K562 (cell line): ENCODE measurements at regions not wholly inside any gene's neighbourhood (a gene's known extent, or its start where the extent isn't known, plus 50 kb on each side); places are given as distances from the start of the nearest gene placed in this dataset.

Source experiments
- CTCF ChIP-seq, 3 experiments: IDR thresholded peaks in 2 of 3; conservative IDR thresholded peaks in 1 of 3; 2 replicates each; pipeline ENCODE4 v1.5.1; 2011 to 2012; ENCODE audit warnings: low read length in 3 of 3, mild to moderate bottlenecking in 3 of 3, control low read depth in 2 of 3, improper control_type of control experiment in 1 of 3, inconsistent platforms in 1 of 3, low read depth in 1 of 3, mixed read lengths in 1 of 3, moderate library complexity in 1 of 3; ENCODE audit not compliant: insufficient read depth in 2 of 3
- EZH2 ChIP-seq: IDR thresholded peaks from 2 replicates; pipeline ENCODE4 v1.6.1; 2012; ENCODE audit warnings: low read depth, mild to moderate bottlenecking, inconsistent platforms, low read length, borderline replicate concordance
- FOS ChIP-seq: IDR thresholded peaks from 3 replicates; pipeline ENCODE4 v1.6.1; 2011; ENCODE audit not compliant: insufficient read length; ENCODE audit errors: extremely low read depth
- HDAC6 ChIP-seq: IDR thresholded peaks from 2 replicates; pipeline ENCODE4 v1.6.1; 2012; ENCODE audit warnings: low read depth, mild to moderate bottlenecking, control low read depth, inconsistent platforms, low read length, moderate library complexity
- NFYB ChIP-seq: IDR thresholded peaks from 2 replicates; pipeline ENCODE4 v1.6.1; 2011; ENCODE audit warnings: mild to moderate bottlenecking, moderate library complexity; ENCODE audit not compliant: insufficient read length; ENCODE audit errors: extremely low read depth
- POLR2A ChIP-seq: fragments of 450-650 bp; conservative IDR thresholded peaks from 2 replicates; pipeline ENCODE4 v1.6.1; 2016
- THAP7 ChIP-seq: fragments of 250-450 bp; sonication (Bioruptor Pico); IDR thresholded peaks from 2 replicates; pipeline ENCODE4 v1.5.0; 2021
- ZEB2 ChIP-seq: fragments of 450-650 bp; IDR thresholded peaks from 2 replicates; pipeline ENCODE4 v1.6.1; 2016
- TF ChIP-seq, protein P1 (sequence below): sonication (generic); formaldehyde crosslinking; IDR thresholded peaks from 2 replicates; pipeline ENCODE4 v1.8.1; 2023; ENCODE audit warnings: mild to moderate bottlenecking, missing genetic modification reagents
- TF ChIP-seq, protein P2 (sequence below): sonication (generic); formaldehyde crosslinking; IDR thresholded peaks from 2 replicates; pipeline ENCODE4 v1.8.1; 2023; ENCODE audit warnings: missing genetic modification reagents, mild to moderate bottlenecking, borderline replicate concordance
- TF ChIP-seq, protein P3 (sequence below), 2 experiments: fragments of 450-650 bp; IDR thresholded peaks; 2 replicates each; pipeline ENCODE4 v1.6.1; 2016

GRCh38 chr3:35521196-35521595, 118.1 kb upstream of the ARPP21 start:
- TF ChIP-seq, protein P1, sequence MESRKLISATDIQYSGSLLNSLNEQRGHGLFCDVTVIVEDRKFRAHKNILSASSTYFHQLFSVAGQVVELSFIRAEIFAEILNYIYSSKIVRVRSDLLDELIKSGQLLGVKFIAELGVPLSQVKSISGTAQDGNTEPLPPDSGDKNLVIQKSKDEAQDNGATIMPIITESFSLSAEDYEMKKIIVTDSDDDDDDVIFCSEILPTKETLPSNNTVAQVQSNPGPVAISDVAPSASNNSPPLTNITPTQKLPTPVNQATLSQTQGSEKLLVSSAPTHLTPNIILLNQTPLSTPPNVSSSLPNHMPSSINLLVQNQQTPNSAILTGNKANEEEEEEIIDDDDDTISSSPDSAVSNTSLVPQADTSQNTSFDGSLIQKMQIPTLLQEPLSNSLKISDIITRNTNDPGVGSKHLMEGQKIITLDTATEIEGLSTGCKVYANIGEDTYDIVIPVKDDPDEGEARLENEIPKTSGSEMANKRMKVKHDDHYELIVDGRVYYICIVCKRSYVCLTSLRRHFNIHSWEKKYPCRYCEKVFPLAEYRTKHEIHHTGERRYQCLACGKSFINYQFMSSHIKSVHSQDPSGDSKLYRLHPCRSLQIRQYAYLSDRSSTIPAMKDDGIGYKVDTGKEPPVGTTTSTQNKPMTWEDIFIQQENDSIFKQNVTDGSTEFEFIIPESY (CRISPR knock-in tag), result no peak
- TF ChIP-seq FOS (no peak), THAP7 (CRISPR knock-in tag) (no peak), ZEB2 (no peak), EZH2 (no peak), CTCF (IDR thresholded peaks at IDR 0.05 in 2 of 3, conservative IDR thresholded peaks at IDR 0.05 in 1 of 3; ENCODE audit: insufficient read depth in 2 of 3, low read depth in 1 of 3, low read length in 3 of 3) (no peak), POLR2A (no peak), NFYB (no peak), HDAC6 (no peak)
- TF ChIP-seq, protein P2, sequence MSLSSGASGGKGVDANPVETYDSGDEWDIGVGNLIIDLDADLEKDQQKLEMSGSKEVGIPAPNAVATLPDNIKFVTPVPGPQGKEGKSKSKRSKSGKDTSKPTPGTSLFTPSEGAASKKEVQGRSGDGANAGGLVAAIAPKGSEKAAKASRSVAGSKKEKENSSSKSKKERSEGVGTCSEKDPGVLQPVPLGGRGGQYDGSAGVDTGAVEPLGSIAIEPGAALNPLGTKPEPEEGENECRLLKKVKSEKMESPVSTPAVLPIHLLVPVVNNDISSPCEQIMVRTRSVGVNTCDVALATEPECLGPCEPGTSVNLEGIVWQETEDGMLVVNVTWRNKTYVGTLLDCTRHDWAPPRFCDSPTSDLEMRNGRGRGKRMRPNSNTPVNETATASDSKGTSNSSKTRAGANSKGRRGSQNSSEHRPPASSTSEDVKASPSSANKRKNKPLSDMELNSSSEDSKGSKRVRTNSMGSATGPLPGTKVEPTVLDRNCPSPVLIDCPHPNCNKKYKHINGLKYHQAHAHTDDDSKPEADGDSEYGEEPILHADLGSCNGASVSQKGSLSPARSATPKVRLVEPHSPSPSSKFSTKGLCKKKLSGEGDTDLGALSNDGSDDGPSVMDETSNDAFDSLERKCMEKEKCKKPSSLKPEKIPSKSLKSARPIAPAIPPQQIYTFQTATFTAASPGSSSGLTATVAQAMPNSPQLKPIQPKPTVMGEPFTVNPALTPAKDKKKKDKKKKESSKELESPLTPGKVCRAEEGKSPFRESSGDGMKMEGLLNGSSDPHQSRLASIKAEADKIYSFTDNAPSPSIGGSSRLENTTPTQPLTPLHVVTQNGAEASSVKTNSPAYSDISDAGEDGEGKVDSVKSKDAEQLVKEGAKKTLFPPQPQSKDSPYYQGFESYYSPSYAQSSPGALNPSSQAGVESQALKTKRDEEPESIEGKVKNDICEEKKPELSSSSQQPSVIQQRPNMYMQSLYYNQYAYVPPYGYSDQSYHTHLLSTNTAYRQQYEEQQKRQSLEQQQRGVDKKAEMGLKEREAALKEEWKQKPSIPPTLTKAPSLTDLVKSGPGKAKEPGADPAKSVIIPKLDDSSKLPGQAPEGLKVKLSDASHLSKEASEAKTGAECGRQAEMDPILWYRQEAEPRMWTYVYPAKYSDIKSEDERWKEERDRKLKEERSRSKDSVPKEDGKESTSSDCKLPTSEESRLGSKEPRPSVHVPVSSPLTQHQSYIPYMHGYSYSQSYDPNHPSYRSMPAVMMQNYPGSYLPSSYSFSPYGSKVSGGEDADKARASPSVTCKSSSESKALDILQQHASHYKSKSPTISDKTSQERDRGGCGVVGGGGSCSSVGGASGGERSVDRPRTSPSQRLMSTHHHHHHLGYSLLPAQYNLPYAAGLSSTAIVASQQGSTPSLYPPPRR (CRISPR knock-in tag), result no peak
- TF ChIP-seq, protein P3, sequence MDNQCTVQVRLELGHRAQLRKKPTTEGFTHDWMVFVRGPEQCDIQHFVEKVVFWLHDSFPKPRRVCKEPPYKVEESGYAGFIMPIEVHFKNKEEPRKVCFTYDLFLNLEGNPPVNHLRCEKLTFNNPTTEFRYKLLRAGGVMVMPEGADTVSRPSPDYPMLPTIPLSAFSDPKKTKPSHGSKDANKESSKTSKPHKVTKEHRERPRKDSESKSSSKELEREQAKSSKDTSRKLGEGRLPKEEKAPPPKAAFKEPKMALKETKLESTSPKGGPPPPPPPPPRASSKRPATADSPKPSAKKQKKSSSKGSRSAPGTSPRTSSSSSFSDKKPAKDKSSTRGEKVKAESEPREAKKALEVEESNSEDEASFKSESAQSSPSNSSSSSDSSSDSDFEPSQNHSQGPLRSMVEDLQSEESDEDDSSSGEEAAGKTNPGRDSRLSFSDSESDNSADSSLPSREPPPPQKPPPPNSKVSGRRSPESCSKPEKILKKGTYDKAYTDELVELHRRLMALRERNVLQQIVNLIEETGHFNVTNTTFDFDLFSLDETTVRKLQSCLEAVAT (IDR thresholded peaks at IDR 0.05), result no peak
